OCI-LY3 (cell line): ENCODE measurements at regions not wholly inside any gene's neighbourhood (a gene's known extent, or its start where the extent isn't known, plus 50 kb on each side); places are given as distances from the start of the nearest gene placed in this dataset.

Experiments
- CTCF ChIP-seq: fragments of 200-600, 300-600 bp; sonication (generic); IDR thresholded peaks from 2 replicates; pipeline ENCODE4 v1.5.1; 2014; ENCODE audit warnings: antibody characterized with exemption, low read length, low read depth
- EZH2phosphoT487 ChIP-seq: fragments of 200-600 bp; shearing (Covaris generic); IDR thresholded peaks from 2 replicates; pipeline ENCODE4 v1.6.1; 2018; ENCODE audit warnings: antibody characterized with exemption, mixed run types, low read depth

GRCh38 chr3:147493666-147494065, 84.5 kb downstream of the ZIC1 start:
- TF ChIP-seq CTCF: no peak
- no peak for TF ChIP-seq EZH2phosphoT487
